ENCODE measurements at regions not wholly inside any gene's neighbourhood (a gene's known extent, or its start where the extent isn't known, plus 50 kb on each side); places are given as distances from the start of the nearest gene placed in this dataset.

DNA sequence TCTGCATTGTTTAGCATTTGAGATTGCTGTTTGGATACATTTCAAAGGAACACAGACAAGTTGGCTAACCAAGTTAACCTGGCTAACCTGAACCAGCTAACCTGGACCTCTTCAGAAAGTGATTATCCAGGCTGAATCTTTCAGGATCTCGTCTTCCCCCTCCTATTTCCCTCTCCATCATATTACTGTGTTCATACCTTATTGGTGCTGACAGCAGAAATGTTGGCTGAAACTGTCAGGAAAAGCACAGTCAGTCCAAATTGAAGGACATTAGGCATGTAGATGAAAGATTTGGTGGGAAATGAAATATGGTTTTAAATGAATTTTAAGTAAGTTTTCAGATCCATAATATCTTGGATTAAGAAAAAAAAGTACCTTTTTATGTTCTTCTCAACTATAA, 92.5 kb upstream of the NEUROD1 start:
- TF ChIP-seq, protein P1, sequence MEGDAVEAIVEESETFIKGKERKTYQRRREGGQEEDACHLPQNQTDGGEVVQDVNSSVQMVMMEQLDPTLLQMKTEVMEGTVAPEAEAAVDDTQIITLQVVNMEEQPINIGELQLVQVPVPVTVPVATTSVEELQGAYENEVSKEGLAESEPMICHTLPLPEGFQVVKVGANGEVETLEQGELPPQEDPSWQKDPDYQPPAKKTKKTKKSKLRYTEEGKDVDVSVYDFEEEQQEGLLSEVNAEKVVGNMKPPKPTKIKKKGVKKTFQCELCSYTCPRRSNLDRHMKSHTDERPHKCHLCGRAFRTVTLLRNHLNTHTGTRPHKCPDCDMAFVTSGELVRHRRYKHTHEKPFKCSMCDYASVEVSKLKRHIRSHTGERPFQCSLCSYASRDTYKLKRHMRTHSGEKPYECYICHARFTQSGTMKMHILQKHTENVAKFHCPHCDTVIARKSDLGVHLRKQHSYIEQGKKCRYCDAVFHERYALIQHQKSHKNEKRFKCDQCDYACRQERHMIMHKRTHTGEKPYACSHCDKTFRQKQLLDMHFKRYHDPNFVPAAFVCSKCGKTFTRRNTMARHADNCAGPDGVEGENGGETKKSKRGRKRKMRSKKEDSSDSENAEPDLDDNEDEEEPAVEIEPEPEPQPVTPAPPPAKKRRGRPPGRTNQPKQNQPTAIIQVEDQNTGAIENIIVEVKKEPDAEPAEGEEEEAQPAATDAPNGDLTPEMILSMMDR (IDR thresholded peaks at IDR 0.05), result no peak
- Histone ChIP-seq H3K9me3 (ENCODE audit: control insufficient read depth in 1 of 2, insufficient read depth in 1 of 2, low read length in 2 of 2) (no peaks in the 10 kb centered on the region), H3K27me3 (ENCODE audit: control insufficient read depth in 1 of 2, insufficient read depth in 2 of 2, low read length in 2 of 2) (no peaks in the 10 kb centered on the region), H3K4me1 (ENCODE audit: insufficient read depth, low read length) (no peaks in the 10 kb centered on the region), H3K36me3 (ENCODE audit: insufficient read depth, low read length) (no peaks in the 10 kb centered on the region), H3K27ac (ENCODE audit: low read depth in 1 of 2, low read length in 2 of 2) (no peak overlapping the region), H3K4me3 (ENCODE audit: low read length) (no peak overlapping the region)
- CTCF ChIA-PET, result no interaction called here
- no peaks in the 10 kb centered on the region for H3K36me3 Mint-ChIP-seq (ENCODE audit: low read depth)
- ATAC-seq (ENCODE audit: poor library complexity) (no peak), DNase-seq (no peak)
- no peaks in the 10 kb centered on the region for H3K4me1 Mint-ChIP-seq (ENCODE audit: low read depth)
- no peaks in the 10 kb centered on the region for H3K27me3 Mint-ChIP-seq
- H3K27ac Mint-ChIP-seq, result no peak overlapping the region
- POLR2A ChIA-PET, result no interaction called here
- intact Hi-C loops (cut with DNase I, micrococcal nuclease), result no loop called here
- no peak overlapping the region for H3K4me3 Mint-ChIP-seq
- H3K9me3 Mint-ChIP-seq, result no peaks in the 10 kb centered on the region

DNA sequence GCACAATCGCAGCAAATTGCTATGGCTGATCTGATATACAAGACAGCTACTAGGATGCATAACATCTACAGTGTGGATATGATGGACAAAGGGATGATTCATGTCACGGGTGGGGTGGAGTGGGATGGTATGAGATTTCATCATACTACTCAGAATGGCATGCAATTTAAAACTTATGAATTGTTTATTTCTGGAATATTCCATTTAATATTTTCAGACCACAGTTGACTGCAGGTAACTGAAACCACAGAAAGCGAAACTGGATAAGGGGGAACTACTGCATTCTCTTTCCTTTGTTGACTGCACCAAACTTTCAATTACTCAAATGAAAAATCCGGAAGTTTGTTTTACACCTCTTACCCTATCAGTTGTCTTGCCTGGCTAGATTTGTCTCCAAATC, 94.4 kb upstream of the NEUROD1 start:
- Mint-ChIP-seq H3K9me3 (no peaks in the 10 kb centered on the region), H3K4me3 (no peak overlapping the region), H3K36me3 (ENCODE audit: low read depth) (no peaks in the 10 kb centered on the region), H3K27ac (no peak overlapping the region), H3K27me3 (no peaks in the 10 kb centered on the region), H3K4me1 (ENCODE audit: low read depth) (no peaks in the 10 kb centered on the region)
- H3K27me3 ChIP-seq (ENCODE audit: control insufficient read depth in 1 of 2, insufficient read depth in 2 of 2, low read length in 2 of 2), result no peaks in the 10 kb centered on the region
- no peak for ATAC-seq (ENCODE audit: poor library complexity)
- no peaks in the 10 kb centered on the region for H3K4me1 ChIP-seq (ENCODE audit: insufficient read depth, low read length)
- POLR2A ChIA-PET, result no interaction called here
- CTCF ChIA-PET, result no interaction called here
- no peaks in the 10 kb centered on the region for H3K36me3 ChIP-seq (ENCODE audit: insufficient read depth, low read length)
- H3K9me3 ChIP-seq (ENCODE audit: control insufficient read depth in 1 of 2, insufficient read depth in 1 of 2, low read length in 2 of 2), result no peaks in the 10 kb centered on the region
- DNase-seq, result no peak
- TF ChIP-seq, protein P1 (IDR thresholded peaks at IDR 0.05), result no peak
- intact Hi-C loops (cut with DNase I, micrococcal nuclease), result no loop called here
- no peak overlapping the region for H3K27ac ChIP-seq (ENCODE audit: low read depth in 1 of 2, low read length in 2 of 2)
- H3K4me3 ChIP-seq (ENCODE audit: low read length), result no peak overlapping the region

DNA sequence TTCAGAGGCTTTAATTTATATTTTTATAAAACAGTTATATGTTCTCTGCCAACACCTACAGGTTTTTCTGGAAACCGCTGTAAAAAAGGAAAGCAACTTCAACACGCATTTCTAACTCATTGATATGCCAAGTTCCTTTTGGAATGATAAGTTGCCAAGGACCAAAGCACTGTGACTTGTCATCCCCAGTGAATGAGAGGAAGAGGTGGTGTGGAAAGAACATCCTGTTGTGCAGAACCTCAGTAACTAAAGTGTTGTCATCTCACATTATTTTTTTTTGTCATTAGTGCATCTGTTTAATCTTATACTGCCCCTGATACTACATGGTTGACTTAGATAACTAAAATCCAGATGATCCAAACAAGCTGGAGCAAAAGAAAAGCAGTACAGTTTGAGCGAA, 96.0 kb upstream of the NEUROD1 start:
- Histone ChIP-seq H3K9me3 (ENCODE audit: control insufficient read depth in 1 of 2, insufficient read depth in 1 of 2, low read length in 2 of 2) (no peaks in the 10 kb centered on the region), H3K4me1 (ENCODE audit: insufficient read depth, low read length) (no peaks in the 10 kb centered on the region), H3K36me3 (ENCODE audit: insufficient read depth, low read length) (no peaks in the 10 kb centered on the region), H3K27me3 (ENCODE audit: control insufficient read depth in 1 of 2, insufficient read depth in 2 of 2, low read length in 2 of 2) (no peaks in the 10 kb centered on the region), H3K27ac (ENCODE audit: low read depth in 1 of 2, low read length in 2 of 2) (no peak overlapping the region), H3K4me3 (ENCODE audit: low read length) (no peak overlapping the region)
- no peak overlapping the region for H3K4me3 Mint-ChIP-seq
- CTCF ChIA-PET, result no interaction called here
- H3K27ac Mint-ChIP-seq, result no peak overlapping the region
- ATAC-seq (ENCODE audit: poor library complexity) (no peak), DNase-seq (no peak)
- POLR2A ChIA-PET, result no interaction called here
- H3K9me3 Mint-ChIP-seq, result no peaks in the 10 kb centered on the region
- intact Hi-C loops (cut with DNase I, micrococcal nuclease), result no loop called here
- no peaks in the 10 kb centered on the region for H3K36me3 Mint-ChIP-seq (ENCODE audit: low read depth)
- no peaks in the 10 kb centered on the region for H3K27me3 Mint-ChIP-seq
- TF ChIP-seq, protein P1 (IDR thresholded peaks at IDR 0.05), result no peak
- no peaks in the 10 kb centered on the region for H3K4me1 Mint-ChIP-seq (ENCODE audit: low read depth)

All from CD4-positive, alpha-beta T cell (primary cell).